Colonic mucosa (tissue), 4 donors: ENCODE measurements at regions not wholly inside any gene's neighbourhood (a gene's known extent, or its start where the extent isn't known, plus 50 kb on each side); places are given as distances from the start of the nearest gene placed in this dataset.

Experiments used
- DNase-seq: peaks from one replicate; pipeline ENCODE4 v3.0.0-alpha.2; 2020
- H3K27ac ChIP-seq: fragments of 200-600 bp; one replicate; pipeline ENCODE4 v1.8.0; 2021
- H3K27me3 ChIP-seq: fragments of 200-600 bp; one replicate; pipeline ENCODE4 v1.8.0; 2021
- H3K36me3 ChIP-seq: fragments of 200-600 bp; one replicate; pipeline ENCODE4 v1.8.0; 2021
- H3K4me1 ChIP-seq: fragments of 200-600 bp; one replicate; pipeline ENCODE4 v1.8.0; 2021; ENCODE audit warnings: mild to moderate bottlenecking
- H3K4me3 ChIP-seq: fragments of 200-600 bp; one replicate; pipeline ENCODE4 v1.8.0; 2021
- H3K9ac ChIP-seq, 2 donors: one replicate each; pipeline ENCODE4 v1.7.0; 2013; ENCODE audit warnings: control low read depth in 2 of 2, low read depth in 2 of 2, low read length in 2 of 2
- H3K9me3 ChIP-seq: fragments of 200-600 bp; one replicate; pipeline ENCODE4 v1.8.0; 2021
- intact Hi-C: fragments of 100-400 bp; cut with DNase I; formaldehyde crosslinking; loops from one replicate; pipeline ENCODE4 v1.14.1; 2022
- TF ChIP-seq, protein P1 (sequence below): fragments of 200-600 bp; IDR thresholded peaks from one replicate; pipeline ENCODE4 v1.8.0; 2022; ENCODE audit warnings: antibody characterized with exemption, mild to moderate bottlenecking
- donor health status: healthy.
- donor health status: DM: no; HTN: no; CAD: no.
- donor health status: DM: no; HTN: no; CAD: no.

- intact Hi-C loops = no loop called here
These were observed 58.9 kb upstream of the ZSWIM2 start for GRCh38 chr2:186907897-186908296.

DNA sequence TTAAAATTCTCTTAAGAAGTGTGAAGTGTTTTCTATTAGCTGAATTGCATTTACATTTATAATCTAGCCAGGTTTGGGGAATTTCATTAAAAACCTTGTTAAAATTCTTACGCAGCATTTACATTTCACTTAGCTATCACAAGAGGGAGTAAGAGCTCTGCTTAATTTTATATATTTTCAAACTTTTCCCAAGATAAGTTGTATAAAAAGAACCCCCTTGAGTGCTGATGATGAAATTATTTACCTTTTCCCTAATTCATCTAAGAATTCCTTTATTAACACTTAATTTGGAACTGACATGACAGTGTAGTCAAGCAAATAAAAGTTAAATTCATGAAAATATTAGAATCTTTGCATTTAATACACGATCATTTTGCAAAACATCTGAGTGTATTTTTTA, 54.2 kb upstream of the ZSWIM2 start:
- Histone ChIP-seq H3K9me3 (no peaks in the 10 kb centered on the region), H3K27me3 (no peaks in the 10 kb centered on the region), H3K27ac (no peak overlapping the region), H3K9ac (no peak overlapping the region), H3K4me3 (no peak overlapping the region), H3K36me3 (no peaks in the 10 kb centered on the region), H3K4me1 (no peaks in the 10 kb centered on the region)
- DNase-seq = no peak
- intact Hi-C loops = no loop called here
- TF ChIP-seq, protein P1, sequence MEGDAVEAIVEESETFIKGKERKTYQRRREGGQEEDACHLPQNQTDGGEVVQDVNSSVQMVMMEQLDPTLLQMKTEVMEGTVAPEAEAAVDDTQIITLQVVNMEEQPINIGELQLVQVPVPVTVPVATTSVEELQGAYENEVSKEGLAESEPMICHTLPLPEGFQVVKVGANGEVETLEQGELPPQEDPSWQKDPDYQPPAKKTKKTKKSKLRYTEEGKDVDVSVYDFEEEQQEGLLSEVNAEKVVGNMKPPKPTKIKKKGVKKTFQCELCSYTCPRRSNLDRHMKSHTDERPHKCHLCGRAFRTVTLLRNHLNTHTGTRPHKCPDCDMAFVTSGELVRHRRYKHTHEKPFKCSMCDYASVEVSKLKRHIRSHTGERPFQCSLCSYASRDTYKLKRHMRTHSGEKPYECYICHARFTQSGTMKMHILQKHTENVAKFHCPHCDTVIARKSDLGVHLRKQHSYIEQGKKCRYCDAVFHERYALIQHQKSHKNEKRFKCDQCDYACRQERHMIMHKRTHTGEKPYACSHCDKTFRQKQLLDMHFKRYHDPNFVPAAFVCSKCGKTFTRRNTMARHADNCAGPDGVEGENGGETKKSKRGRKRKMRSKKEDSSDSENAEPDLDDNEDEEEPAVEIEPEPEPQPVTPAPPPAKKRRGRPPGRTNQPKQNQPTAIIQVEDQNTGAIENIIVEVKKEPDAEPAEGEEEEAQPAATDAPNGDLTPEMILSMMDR = no peak

More at GRCh38 chr2:186907897-186908296, 58.9 kb upstream of the ZSWIM2 start:
- TF ChIP-seq, protein P1 = no peak
- H3K36me3 ChIP-seq = no peaks in the 10 kb centered on the region
- DNase-seq = no peak
- H3K9me3 ChIP-seq = no peaks in the 10 kb centered on the region
- H3K4me3 ChIP-seq = no peak overlapping the region
- no peak overlapping the region for H3K9ac ChIP-seq
- no peak overlapping the region for H3K27ac ChIP-seq
- H3K27me3 ChIP-seq = no peaks in the 10 kb centered on the region
- H3K4me1 ChIP-seq = no peaks in the 10 kb centered on the region
